ENCODE measurements at regions not wholly inside any gene's neighbourhood (a gene's known extent, or its start where the extent isn't known, plus 50 kb on each side); places are given as distances from the start of the nearest gene placed in this dataset.

- TF ChIP-seq POLR2AphosphoS5 (IDR thresholded peaks at IDR 0.05; ENCODE audit: low read depth, low read length) (no peak), POLR2A (IDR thresholded peaks at IDR 0.05; ENCODE audit: low read depth, low read length) (no peak), TAF1 (IDR thresholded peaks at IDR 0.05; ENCODE audit: low read depth, low read length) (no peak), SPI1 (IDR thresholded peaks at IDR 0.05; ENCODE audit: low read depth, low read length) (no peak), PAX5 (IDR thresholded peaks at IDR 0.05; ENCODE audit: insufficient read depth, low read length, severe bottlenecking) (no peak), POU2F2 (IDR thresholded peaks at IDR 0.05; ENCODE audit: low read depth, low read length) (no peak)
Observed at GRCh38 chr16:9508328-9508936, 417.0 kb downstream of the HAPSTR1 start.

Measured in GM12891 (cell line).